ENCODE measurements at regions not wholly inside any gene's neighbourhood (a gene's known extent, or its start where the extent isn't known, plus 50 kb on each side); places are given as distances from the start of the nearest gene placed in this dataset.

GRCh38 chr21:17368748-17369363 lies 144.0 kb upstream of the CXADR start (continued):
- TF ChIP-seq ZNF462 (CRISPR knock-in tag; IDR thresholded peaks at IDR 0.05) (no peak), JUNB (IDR thresholded peaks at IDR 0.05; ENCODE audit: unreplicated experiment) (no peak), ZNF114 (CRISPR knock-in tag; IDR thresholded peaks at IDR 0.05) (no peak), CREB1 (CRISPR knock-in tag; IDR thresholded peaks at IDR 0.05; ENCODE audit: low read depth) (no peak)

- Histone ChIP-seq H3K79me2 (replicated peaks; ENCODE audit: insufficient read depth) (no peaks in the 10 kb centered on the region), H3F3A (replicated peaks; ENCODE audit: low read depth) (no peaks in the 10 kb centered on the region), H3K4me1 (ENCODE audit: insufficient read depth) (peaks cover 8% of the 10 kb centered on the region; the same call in 1 of the 2 replicates), H2AFZ (no peak overlapping the region), H4K20me1 (replicated peaks; ENCODE audit: insufficient read depth) (no peaks in the 10 kb centered on the region), H3K27ac (ENCODE audit: low read depth) (no peak overlapping the region), H3K27me3 (ENCODE audit: insufficient read depth) (no peaks in the 10 kb centered on the region), H3K4me2 (0 out of 2 replicates have a peak overlapping the region, but pooled peaks have one; percentile 11), H3K36me3 (ENCODE audit: insufficient read depth) (no peaks in the 10 kb centered on the region), H3K9me2 (ENCODE audit: insufficient read depth) (no peaks in the 10 kb centered on the region), H3K4me3 (no peak overlapping the region)
- 0 out of 2 replicates have a peak overlapping the region, but pooled peaks have one; percentile 34 for H3K27ac Mint-ChIP-seq
- DNase-seq (ENCODE audit: low spot score) (peak; percentile 24), ATAC-seq (peak; percentile 25; the same call in 1 of the 3 replicates)
- peaks cover 13% of the 10 kb centered on the region for H3K36me3 Mint-ChIP-seq (ENCODE audit: low read depth)
- peaks cover 12% of the 10 kb centered on the region for H3K9me3 Mint-ChIP-seq
- H3K27me3 Mint-ChIP-seq (ENCODE audit: insufficient read depth, low read depth, poor library complexity): no peaks in the 10 kb centered on the region
- peaks cover 20% of the 10 kb centered on the region for H3K4me1 Mint-ChIP-seq
- no peak overlapping the region for H3K4me3 Mint-ChIP-seq
- no peak for TF ChIP-seq EZH2 (IDR thresholded peaks at IDR 0.05; ENCODE audit: low read depth, unreplicated experiment)
- no peak for TF ChIP-seq CTCF (conservative IDR thresholded peaks at IDR 0.05; ENCODE audit: low read depth in 2 of 2)
- TF ChIP-seq ZNF114 (CRISPR knock-in tag; IDR thresholded peaks at IDR 0.05): no peak
- no peak for TF ChIP-seq CREB1 (CRISPR knock-in tag; IDR thresholded peaks at IDR 0.05; ENCODE audit: low read depth)
- TF ChIP-seq JUNB (IDR thresholded peaks at IDR 0.05; ENCODE audit: unreplicated experiment): no peak
- no peak for TF ChIP-seq ETS1 (IDR thresholded peaks at IDR 0.05)
- no peak for TF ChIP-seq POLR2AphosphoS5 (IDR thresholded peaks at IDR 0.05; ENCODE audit: low read depth)
- no peak for TF ChIP-seq NANOG (IDR thresholded peaks at IDR 0.05; ENCODE audit: borderline replicate concordance)
- no peak for TF ChIP-seq STAT1 (IDR thresholded peaks at IDR 0.05; ENCODE audit: unreplicated experiment)
Measured at GRCh38 chr21:17370263-17370662, 142.6 kb upstream of the CXADR start.

Measured in GM23338 (cell line).